Hematopoietic multipotent progenitor cell treated with erythropoietin and hydrocortisone succinate and interleukin-3 and kit ligand, for 17 days (in vitro differentiated cells): ENCODE measurements at regions not wholly inside any gene's neighbourhood (a gene's known extent, or its start where the extent isn't known, plus 50 kb on each side); places are given as distances from the start of the nearest gene placed in this dataset.
"Not testable (repeated sequence)": the region's sequence is repeated elsewhere in the genome, so short reads cannot be mapped to it uniquely, and the experiment has no call there.

Experiments used
- DNase-seq: peaks from one replicate; pipeline ENCODE4 v3.0.0-alpha.2; 2015; ENCODE audit warnings: low spot score

DNA sequence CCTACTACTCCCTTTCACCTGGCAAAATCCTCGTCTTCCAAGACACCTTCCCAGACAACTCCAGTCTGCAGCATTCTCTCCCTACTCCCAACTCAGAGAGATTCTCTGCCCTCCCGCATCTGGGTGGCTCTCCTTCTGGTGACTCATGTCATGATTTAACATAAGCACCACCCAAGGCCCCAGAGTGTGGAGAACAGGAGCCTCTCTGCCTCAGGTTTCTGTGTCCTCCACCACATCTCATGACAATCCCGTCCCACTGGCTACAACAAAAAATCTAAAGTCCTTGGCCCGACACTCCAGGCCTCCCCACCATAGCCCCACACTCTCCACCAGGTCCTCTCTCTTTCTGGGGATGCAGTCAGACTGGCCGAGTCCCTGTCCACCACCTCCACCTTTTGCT is 197.1 kb downstream of the BCL11A start:
- DNase-seq: no peak

GRCh38 chr2:60355849-60356261 is 197.6 kb downstream of the BCL11A start:
- no peak for DNase-seq

GRCh38 chr2:60354713-60355112 is 198.7 kb downstream of the BCL11A start:
- DNase-seq: no peak

GRCh38 chr2:60353863-60354262 is 199.6 kb downstream of the BCL11A start:
- no peak for DNase-seq

DNA sequence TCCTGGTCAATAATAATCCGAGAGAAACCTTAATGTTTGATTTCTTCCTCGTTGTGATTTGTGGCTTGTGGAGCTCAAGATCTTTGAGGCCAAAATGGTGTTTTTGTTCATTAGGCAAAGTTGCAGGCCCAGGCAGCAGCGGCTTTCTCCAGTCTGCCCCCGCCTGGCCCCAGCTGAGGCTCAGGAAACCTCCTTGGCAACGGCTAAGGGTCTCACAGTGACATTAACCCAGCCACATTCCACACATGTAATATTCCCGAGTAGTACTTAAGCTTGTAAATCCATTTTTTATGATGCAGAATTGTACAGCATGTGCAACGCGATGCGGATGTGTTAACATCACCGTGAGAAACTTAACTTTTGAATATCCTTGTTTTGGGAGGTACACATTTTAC is 200.1 kb downstream of the BCL11A start:
- DNase-seq: no peak

- DNase-seq: no peak
These were observed 200.7 kb downstream of the BCL11A start for GRCh38 chr2:60352491-60353405.

- no peak for DNase-seq
These were observed 201.7 kb downstream of the BCL11A start for GRCh38 chr2:60351802-60352201.

DNA sequence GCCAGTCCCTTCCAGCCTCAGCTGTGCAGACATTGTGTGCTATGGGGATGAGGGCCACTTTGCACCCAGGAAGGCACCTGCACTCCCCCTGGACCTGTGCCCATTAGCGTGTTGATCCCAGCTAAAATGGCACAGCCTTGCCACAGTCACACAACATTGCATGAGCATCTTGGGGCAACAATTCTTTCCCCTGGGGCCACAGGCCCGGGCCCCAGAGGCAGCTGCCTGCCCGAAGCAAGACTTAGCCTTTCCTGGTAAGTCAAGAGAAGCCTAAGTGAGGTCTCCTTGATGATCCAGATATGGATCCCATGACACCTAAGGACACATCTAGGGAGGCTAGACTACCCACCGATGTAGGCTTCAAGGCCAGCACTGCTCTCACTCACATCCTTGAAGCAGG is 202.1 kb downstream of the BCL11A start:
- DNase-seq: no peak

- DNase-seq: no peak
These were observed 202.7 kb downstream of the BCL11A start for GRCh38 chr2:60350791-60351190.

DNA sequence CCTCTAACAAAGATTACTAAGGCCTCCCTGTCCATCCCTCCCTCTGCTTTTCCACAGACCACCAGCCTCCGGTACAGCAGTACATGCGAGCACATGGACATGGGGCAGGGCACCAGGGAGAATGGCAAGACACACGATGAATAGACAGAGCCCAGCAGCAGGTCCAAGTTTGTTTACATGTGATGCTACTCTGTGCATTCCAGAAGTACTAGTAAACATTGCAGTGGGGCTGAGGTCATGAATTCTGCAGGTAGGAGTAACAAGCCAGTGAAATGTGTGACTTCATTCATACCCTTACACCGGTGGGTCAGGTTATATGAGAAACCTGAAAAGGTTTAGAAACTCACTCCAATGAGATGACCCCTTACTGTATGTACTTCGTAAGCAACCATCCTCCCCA is 205.7 kb downstream of the BCL11A start:
- no peak for DNase-seq

DNA sequence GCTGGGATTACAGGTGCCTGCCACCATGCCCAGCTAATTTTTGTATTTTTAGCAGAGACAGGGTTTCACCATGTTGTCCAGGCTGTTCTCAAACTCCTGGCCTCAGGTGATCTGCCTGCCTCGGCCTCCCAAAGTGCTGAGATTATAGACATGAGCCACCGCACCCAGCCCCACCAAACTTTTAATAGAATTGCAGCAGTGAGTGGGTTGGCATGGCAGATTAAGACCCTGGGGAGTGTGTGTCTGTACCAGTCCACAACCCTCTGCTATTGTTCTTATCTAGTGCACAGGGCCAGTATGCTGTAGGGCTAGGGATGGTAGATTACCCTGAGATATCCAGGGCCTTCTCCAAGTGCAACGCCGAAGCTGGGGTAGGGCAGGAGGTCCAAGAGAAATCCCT is 211.0 kb downstream of the BCL11A start:
- DNase-seq: not testable (repeated sequence)

DNA sequence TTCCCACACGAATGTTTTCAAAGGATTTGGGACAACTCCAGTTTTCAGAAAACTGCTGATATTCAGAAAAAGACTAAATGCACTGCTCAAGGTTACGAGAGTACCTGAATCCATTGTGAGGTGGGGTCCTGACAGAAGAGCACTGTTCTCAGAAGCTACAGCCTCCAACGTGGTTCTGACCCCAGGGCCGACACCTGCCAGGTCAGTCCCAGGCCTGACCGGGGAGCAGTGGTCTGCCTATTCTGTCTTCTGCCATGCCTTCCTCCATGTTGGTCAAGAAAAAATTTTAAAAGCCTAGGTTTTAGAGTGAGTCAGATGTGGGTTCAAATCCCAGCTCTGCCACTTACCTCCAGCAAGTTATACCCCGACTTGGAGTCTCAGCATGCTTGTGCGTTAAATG is 212.3 kb downstream of the BCL11A start:
- no peak for DNase-seq

GRCh38 chr2:60339286-60339685 is 214.2 kb downstream of the BCL11A start:
- no peak for DNase-seq

DNA sequence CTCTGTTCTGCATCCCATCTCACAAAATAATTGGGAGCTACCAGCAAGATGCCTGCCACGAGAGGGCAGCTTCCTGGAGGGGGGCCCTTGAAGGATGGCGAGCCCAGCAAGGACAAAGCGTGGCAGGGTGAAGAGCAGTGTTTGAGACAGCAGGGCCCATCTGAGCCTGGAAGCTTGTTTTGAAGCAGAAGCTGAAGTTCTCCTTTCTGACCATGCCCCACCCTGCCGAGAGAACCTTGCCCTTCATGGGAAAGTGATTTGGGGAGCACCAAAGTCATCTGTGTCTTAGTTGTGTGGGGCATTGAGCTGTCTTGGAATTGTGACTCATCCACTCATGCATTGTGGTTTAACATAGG is 216.3 kb downstream of the BCL11A start:
- DNase-seq: peak; percentile 38

GRCh38 chr2:60336442-60337141 is 216.9 kb downstream of the BCL11A start:
- DNase-seq: peak; percentile 14

DNA sequence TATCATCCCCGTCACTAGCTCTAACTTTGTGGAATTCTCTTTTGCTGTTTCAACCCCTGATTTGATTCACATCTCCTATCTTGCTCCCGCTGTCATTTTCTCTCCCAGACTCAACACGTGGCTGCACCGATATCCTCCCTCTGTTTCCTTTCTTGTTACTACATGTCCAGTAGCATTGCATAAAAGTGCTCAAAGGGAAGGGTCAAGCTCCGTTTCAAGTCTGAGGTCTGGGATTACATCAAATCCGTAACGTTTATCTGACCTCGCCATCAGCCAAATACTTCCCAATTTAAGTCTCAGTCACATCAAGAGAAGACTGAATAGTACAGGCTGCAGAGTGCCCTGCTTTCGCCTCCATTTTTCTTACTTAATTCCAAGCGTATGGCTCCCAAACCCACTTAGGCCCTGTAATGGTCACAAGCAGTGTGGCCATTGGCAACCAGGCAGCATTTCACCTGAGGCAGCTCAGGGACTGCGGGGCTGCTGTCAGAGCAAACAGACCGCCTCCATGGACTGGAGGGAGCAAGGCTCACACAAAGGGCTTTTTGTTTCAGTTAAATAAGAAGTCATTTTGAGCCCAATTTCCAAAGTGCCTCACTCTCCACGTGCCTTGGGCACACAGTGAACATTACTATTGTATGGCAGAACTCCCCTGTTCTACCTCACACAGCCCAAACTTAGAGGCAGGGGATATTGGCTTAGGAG is 217.8 kb downstream of the BCL11A start:
- DNase-seq: no peak

DNA sequence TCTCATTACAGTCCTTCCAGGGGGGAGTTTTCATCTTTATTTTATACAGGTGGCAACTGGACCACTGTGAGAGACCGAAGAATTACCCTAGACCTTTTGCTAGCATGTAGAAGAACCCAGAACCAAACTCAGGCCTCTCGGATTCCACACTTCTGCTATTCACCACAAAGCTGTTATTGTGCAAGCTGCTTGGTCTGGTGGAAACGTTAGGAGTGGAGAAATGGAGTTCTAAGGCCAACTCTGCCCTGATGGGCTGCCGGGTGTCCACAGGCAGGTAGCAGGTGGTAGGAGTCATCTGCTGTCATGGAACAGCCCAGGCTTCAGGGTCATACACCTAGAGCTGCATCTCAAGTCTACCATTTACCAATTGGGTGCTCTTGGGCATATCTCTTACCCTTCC is 218.8 kb downstream of the BCL11A start:
- DNase-seq: no peak

GRCh38 chr2:60333264-60333663 is 220.2 kb downstream of the BCL11A start:
- no peak for DNase-seq

DNA sequence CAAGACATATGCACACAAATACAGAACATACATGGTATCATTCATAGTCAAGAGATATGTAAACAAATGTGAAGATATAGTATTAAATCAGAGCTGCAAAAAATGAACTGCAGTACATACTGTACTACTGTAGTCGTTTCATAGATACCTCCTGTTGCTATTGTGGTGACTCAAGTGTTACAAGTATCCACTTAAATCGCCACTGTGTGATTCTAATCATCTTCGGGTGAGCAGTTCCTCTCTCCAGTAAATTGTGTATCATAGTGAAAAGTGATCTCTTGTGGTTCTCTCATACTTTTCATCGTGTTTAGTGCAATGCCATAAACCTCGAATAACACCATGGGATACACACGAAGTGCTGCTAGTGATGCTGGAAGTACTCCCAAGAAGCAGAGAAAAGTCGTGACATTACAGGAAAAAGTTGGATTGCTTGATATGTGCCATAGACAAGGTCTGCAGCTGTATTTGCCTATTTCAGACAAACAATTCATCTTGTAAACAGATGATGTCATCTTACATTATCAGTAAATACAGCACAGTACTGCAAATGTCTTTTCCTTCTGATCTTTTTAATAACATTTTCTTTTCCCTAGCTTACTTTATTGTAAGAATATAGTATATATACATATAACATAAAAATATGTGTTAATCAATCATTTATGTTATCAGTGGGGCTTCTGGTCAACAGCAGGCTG is 222.2 kb downstream of the BCL11A start:
- DNase-seq: no peak

DNA sequence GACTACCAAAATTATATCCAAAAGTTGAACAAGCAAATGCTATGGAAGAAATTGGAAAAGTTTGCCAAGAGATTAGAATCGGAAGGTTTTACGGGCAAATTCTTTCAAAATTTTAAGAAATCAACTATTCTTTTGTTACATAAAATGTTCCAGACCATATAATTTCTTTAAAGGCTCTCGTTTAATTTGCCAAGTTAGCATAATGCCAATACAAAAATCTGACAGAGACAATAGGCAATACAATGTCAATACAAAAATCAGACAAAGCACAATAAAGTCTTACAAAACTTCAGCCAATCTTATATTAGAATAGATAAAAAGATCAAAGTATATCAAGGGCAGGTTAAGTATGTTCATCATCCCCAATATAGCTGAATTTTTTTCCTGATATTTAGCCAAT is 224.2 kb downstream of the BCL11A start:
- no peak for DNase-seq

DNA sequence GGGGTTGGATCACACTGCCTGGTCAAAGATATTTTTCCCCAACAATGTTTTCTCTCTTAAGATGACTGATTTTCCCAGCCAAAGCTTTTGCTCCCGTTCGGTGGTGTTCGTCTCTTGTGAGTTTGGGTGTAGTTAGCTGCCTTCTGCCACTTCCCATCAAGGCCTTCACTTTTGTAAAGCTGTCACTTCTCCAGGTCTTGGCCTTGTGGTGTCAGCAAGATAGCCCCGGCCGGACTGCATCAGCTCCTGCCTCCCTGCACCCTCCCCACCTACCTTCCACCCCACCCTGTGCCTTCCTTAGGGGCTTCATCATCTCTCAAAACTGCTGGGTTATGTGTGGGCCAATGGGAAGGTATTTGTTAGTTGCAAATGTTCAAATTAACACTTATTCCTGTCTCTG is 228.9 kb downstream of the BCL11A start:
- no peak for DNase-seq

DNA sequence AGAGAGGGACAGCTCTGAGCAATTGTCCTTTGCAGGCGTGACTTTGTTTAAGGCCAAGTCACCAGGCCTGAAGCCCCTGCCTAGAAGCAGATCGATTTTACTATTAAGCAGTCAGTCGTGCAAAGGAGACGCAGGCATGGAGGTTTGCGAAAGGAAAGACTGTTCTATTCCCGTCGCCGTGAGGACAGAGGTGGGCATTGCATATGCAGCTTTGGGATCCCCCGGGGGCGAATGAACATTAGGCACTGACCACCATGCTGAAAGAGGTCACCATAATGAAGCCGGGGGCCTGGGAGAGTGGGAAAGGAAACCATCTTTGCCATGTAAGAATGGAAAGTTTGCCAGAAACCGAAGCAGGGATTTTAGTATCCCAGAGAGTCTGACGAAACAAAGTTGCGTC is 231.6 kb downstream of the BCL11A start:
- DNase-seq: no peak
